ENCODE measurements at regions not wholly inside any gene's neighbourhood (a gene's known extent, or its start where the extent isn't known, plus 50 kb on each side); places are given as distances from the start of the nearest gene placed in this dataset.

DNA sequence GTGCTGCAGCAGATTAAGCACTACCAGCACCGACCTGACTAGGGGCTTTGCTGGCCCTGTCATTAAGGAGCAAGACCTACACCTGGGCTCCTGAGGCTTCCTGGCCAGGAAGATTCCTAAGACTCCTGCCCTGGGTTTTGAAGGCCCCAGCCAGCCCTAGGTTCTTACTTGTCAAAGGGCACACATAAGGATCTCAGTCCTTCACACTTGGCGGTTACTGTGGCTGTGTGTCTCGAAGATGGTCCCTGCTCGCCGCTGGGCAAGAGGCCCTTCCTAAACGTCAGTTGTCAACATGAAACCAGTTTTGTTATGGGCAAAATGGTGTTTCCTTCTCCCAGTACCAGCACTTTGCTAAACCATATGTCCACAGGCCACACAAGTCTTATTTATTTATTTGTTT is 470.6 kb downstream of the TOX3 start (continued):
- TF ChIP-seq ASH2L (IDR thresholded peaks at IDR 0.05; ENCODE audit: insufficient read length, low read depth, low read length) (no peak), CEBPG (CRISPR knock-in tag; IDR thresholded peaks at IDR 0.05) (no peak), ZBTB7B (CRISPR knock-in tag; IDR thresholded peaks at IDR 0.05) (no peak), NR3C1 (CRISPR knock-in tag; IDR thresholded peaks at IDR 0.05) (no peak), ZFP90 (CRISPR knock-in tag; IDR thresholded peaks at IDR 0.05; ENCODE audit: borderline replicate concordance) (no peak), ZNF646 (CRISPR knock-in tag; IDR thresholded peaks at IDR 0.05) (no peak), CEBPB (IDR thresholded peaks at IDR 0.05; ENCODE audit: borderline replicate concordance, low read depth, low read length) (no peak), ZNF619 (CRISPR knock-in tag; IDR thresholded peaks at IDR 0.05) (no peak)
- TF ChIP-seq, protein P1, sequence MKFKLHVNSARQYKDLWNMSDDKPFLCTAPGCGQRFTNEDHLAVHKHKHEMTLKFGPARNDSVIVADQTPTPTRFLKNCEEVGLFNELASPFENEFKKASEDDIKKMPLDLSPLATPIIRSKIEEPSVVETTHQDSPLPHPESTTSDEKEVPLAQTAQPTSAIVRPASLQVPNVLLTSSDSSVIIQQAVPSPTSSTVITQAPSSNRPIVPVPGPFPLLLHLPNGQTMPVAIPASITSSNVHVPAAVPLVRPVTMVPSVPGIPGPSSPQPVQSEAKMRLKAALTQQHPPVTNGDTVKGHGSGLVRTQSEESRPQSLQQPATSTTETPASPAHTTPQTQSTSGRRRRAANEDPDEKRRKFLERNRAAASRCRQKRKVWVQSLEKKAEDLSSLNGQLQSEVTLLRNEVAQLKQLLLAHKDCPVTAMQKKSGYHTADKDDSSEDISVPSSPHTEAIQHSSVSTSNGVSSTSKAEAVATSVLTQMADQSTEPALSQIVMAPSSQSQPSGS (CRISPR knock-in tag; IDR thresholded peaks at IDR 0.05) = no peak
